HT-29 (cell line): ENCODE measurements at regions not wholly inside any gene's neighbourhood (a gene's known extent, or its start where the extent isn't known, plus 50 kb on each side); places are given as distances from the start of the nearest gene placed in this dataset.

Experiments used
- DNase-seq: peaks from one replicate; pipeline ENCODE4 v3.0.0-alpha.2; 2015; ENCODE audit warnings: low spot score

GRCh38 chr2:54360055-54360792, 95.9 kb upstream of the SPTBN1 start:
- no peak for DNase-seq

GRCh38 chr2:54364409-54364808, 91.7 kb upstream of the SPTBN1 start:
- DNase-seq: no peak

DNA sequence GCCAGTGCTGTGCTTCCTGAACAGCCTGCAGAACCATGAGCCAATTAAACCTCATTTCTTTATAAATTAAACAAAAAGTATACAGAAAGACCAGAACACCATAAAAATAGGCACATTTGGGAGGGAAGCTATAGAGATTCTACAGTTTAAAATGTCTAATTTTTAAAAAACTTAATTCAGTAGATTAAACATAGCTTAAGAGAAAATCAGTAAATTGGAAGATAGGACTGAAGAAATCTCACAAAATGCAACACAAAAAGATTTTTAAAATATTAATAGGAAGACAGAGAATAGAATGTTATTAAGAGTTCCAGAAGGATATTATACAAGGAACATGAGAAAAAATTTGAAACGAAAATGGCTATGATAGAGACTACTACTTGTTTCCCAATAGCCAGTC, 90.5 kb upstream of the SPTBN1 start:
- DNase-seq: no peak

GRCh38 chr2:54366487-54367280, 89.4 kb upstream of the SPTBN1 start:
- no peak for DNase-seq

GRCh38 chr2:54370405-54371104, 85.6 kb upstream of the SPTBN1 start:
- DNase-seq: peak; percentile 22

GRCh38 chr2:54371460-54372065, 84.6 kb upstream of the SPTBN1 start:
- peak; percentile 33 for DNase-seq

- peak; percentile 13 for DNase-seq
Observed at GRCh38 chr2:54372361-54372760, 83.8 kb upstream of the SPTBN1 start.

DNA sequence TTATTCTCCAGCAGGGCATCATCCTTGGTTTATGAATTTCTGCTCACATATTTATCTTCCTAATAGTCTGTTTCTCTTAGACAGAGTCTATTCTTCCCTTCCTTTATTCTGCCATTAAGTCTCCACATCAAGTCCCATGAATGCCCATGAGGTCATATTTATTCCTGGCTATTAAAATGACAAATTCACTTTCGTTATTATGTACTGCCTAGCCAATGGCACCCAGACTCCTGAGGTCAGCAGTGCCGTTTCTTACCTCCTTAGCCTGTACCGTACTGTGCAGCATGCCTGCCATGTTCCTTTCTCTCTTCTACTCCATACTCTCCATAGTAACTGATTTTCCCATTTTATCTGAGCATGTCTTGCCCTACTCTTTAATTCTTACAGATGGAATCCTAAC, 82.3 kb upstream of the SPTBN1 start:
- no peak for DNase-seq

GRCh38 chr2:54374591-54375364, 81.3 kb upstream of the SPTBN1 start:
- DNase-seq: no peak

DNA sequence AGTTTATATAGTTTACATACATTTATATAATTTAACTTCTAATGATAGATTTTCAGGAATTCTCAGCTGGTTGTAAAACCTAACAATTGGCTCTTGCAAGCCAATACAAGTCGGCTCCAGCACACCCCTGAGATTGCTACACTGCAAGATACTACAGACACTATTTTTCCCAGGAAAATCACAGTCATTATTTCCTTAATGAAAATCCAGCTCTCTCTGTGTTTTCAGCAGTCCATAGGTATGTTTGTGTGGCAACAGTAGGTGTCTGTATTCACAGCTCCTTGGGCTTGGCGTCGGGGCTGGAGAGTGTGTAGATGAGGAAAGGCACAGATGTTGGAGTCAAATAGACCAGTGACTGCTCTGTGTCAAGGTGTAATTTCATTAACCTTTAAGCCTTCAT, 78.7 kb upstream of the SPTBN1 start:
- no peak for DNase-seq

DNA sequence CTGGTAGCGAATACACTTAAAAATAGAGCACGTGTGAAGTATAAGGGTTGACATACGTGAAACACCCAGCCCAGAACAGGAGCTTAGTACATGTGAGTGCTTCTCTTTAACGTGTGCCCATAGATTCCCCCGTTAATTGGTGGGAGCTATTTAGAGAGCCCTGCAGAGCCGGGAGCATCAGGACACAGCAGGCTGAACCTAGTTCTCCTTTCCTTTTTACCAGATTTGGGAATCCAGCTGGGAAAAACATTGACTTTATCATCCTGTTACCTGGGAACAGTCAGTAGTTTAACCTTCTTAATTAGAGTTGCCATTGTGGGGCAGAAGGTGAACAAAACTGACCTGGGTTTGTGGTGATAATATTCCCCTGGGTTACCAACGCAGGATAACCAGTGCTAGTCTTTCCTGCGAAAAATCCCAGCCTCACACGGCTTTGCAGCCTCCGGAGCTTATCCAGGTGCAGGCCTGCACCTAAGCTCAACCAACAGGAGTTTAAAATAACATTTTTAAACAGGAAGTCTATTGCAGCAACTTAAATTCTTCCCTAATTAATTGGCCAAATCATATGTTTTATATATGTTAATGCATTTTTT, 78.1 kb upstream of the SPTBN1 start:
- DNase-seq: no peak

GRCh38 chr2:54380670-54381069, 75.5 kb upstream of the SPTBN1 start:
- no peak for DNase-seq

- no peak for DNase-seq
Observed at GRCh38 chr2:54381293-54381692, 74.8 kb upstream of the SPTBN1 start.

DNA sequence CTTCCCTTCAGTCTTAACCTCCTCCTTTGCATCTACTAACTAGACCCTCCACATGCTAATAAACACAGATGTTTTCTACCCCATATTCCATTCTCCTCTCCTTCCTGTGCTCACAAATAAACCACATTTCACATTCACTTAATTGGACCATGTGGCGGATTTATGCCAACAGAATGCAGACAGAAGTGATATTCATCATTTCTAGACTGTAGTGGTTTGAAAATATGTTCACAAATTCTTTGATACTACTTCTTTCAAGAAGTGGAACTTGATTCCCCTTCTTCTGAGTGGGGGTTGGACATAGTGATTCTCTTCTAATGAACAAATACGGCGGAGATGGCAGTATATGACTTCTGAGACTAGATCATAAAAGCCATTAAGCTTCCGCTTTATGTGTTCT, 73.5 kb upstream of the SPTBN1 start:
- no peak for DNase-seq

- DNase-seq: no peak
Observed at GRCh38 chr2:54384301-54385203, 71.6 kb upstream of the SPTBN1 start.

DNA sequence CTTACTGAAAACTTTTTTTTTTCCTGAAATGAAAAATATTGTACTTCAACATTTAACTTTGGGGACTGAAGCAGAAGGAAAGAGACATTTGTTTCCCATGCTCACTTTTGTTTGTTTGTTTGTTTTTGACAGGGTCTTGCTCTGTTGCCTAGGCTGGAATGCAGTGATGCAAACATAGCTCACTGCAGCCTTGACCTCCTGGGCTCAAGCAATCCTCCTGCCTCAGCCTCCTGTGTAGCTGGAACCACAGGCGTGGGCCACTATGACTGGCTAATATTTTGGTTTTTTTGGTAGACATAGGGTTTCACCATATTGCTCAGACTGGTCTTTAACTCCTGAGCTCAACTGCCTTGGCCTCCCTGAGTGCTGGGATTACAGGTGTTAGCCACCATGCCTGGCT, 70.9 kb upstream of the SPTBN1 start:
- no peak for DNase-seq

GRCh38 chr2:54386585-54386984, 69.5 kb upstream of the SPTBN1 start:
- DNase-seq: no peak

- no peak for DNase-seq
Observed at GRCh38 chr2:54387059-54387991, 68.8 kb upstream of the SPTBN1 start.

- no peak for DNase-seq
Observed at GRCh38 chr2:54388076-54388475, 68.1 kb upstream of the SPTBN1 start.
